Lower leg skin (tissue), 4 donors: ENCODE measurements at regions not wholly inside any gene's neighbourhood (a gene's known extent, or its start where the extent isn't known, plus 50 kb on each side); places are given as distances from the start of the nearest gene placed in this dataset.

ENCODE experiments used
- DNase-seq, 2 donors: peaks; one replicate each; pipeline ENCODE4 v3.0.0-alpha.2; 2019; ENCODE audit warnings: low spot score in 2 of 2
- H3K4me3 ChIP-seq: fragments of 200-600 bp; sonication (generic); 2 replicates; pipeline ENCODE4 v1.5.1; 2017; ENCODE audit warnings: mild to moderate bottlenecking, low read depth; ENCODE audit not compliant: poor library complexity, severe bottlenecking
- CTCF ChIP-seq, 3 donors: fragments of 450-650 bp; IDR thresholded peaks; one replicate each; pipeline ENCODE4 v1.5.1; 2016; ENCODE audit warnings: antibody characterized with exemption in 3 of 3, mild to moderate bottlenecking in 3 of 3, moderate library complexity in 2 of 3
- POLR2A ChIP-seq, 2 donors: fragments of 450-650 bp; IDR thresholded peaks; one replicate each; pipeline ENCODE4 v1.6.1; 2016 to 2017; ENCODE audit warnings: antibody characterized with exemption in 2 of 2, mild to moderate bottlenecking in 1 of 2, moderate library complexity in 1 of 2
- WGBS, 2 donors: methylation state at CpG; one replicate each; pipeline ENCODE4 v1.1.5; 2018; 5-methylcytosine and 5-hydroxymethylcytosine counted together
- intact Hi-C: fragments of 100-400 bp; cut with DNase I; formaldehyde crosslinking; loops from one replicate; pipeline ENCODE4 v1.15.0; 2023; ENCODE audit warnings: low total_unique reads

- intact Hi-C loops: no loop called here
- no peak for DNase-seq
- TF ChIP-seq POLR2A (IDR thresholded peaks at IDR 0.05): no peak
- WGBS, 2 donors: 61 to 80% methylated on average over 1 of the region's 1 CpG
- H3K4me3 ChIP-seq: no peak overlapping the region
Observed at GRCh38 chrX:76228499-76228898, 55.6 kb downstream of the PBDC1 start.

- TF ChIP-seq CTCF (IDR thresholded peaks at IDR 0.05) (no peak), POLR2A (IDR thresholded peaks at IDR 0.05) (no peak)
- WGBS, 2 donors: 70 to 71% methylated on average over 2 of the region's 2 CpGs
- DNase-seq: no peak
- no peak overlapping the region for H3K4me3 ChIP-seq
- intact Hi-C loops: no loop called here
Observed at GRCh38 chrX:76248901-76249300, 76.0 kb downstream of the PBDC1 start.

- no peak for DNase-seq
- TF ChIP-seq POLR2A (IDR thresholded peaks at IDR 0.05) (no peak), CTCF (IDR thresholded peaks at IDR 0.05) (no peak)
- WGBS, 2 donors: 17 to 25% methylated on average over 3 of the region's 3 CpGs
- intact Hi-C loops: no loop called here
- H3K4me3 ChIP-seq: no peak overlapping the region
Observed at GRCh38 chrX:76253432-76253831, 80.6 kb downstream of the PBDC1 start.

GRCh38 chrX:76279007-76279406, 106.1 kb downstream of the PBDC1 start:
- intact Hi-C loops: no loop called here
- DNase-seq: peak in 1 of 2 donors; percentile 16
- no peak overlapping the region for H3K4me3 ChIP-seq
- no peak for TF ChIP-seq POLR2A (IDR thresholded peaks at IDR 0.05)
- no peak for TF ChIP-seq CTCF (IDR thresholded peaks at IDR 0.05)
